HG03175 (cell line): ENCODE measurements at regions not wholly inside any gene's neighbourhood (a gene's known extent, or its start where the extent isn't known, plus 50 kb on each side); places are given as distances from the start of the nearest gene placed in this dataset.

Source experiments
- ATAC-seq: cut with Tn5 transposase; IDR thresholded peaks from one replicate; pipeline ENCODE4 v1.9.1; 2021; ENCODE audit warnings: mild to moderate bottlenecking, moderate library complexity; ENCODE audit not compliant: unreplicated experiment

DNA sequence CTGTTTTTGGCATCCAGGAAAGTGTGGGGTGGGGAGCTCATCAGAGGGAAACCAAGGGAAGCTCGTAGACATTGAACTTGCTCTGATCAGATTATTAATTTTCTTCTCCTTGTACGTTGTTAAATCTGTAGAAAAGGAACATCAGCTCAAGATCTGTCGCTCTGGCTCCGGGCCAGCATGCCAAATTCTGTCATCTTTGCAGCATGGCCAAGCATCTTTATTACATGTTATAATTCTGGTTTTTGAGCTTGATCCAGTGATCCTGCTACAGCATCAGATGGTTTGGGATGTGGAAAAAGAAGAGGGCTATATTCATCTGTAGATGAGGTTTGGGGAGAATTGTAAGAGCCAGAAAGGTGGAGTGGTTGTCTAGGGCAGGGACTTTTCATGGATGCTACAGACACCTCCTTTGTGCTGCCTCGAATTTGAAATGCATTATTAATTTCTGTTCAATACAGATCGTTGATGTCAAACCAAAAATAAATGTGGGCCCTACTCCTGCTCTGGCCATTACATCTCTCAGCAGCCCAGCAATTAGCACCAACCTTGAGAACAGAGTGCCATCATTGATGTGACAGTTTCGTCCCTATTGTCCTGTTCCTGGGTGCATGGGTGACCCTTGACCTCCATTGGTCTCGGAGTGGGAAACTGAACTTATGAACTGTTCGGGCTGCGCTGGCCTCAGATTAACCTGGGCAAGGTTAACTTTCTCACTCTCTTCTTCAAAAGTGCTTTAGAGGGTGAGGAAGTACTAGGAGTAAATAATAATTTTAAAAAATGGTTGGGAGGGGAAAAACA lies 250.8 kb downstream of the SOX4 start:
- ATAC-seq = no peak

DNA sequence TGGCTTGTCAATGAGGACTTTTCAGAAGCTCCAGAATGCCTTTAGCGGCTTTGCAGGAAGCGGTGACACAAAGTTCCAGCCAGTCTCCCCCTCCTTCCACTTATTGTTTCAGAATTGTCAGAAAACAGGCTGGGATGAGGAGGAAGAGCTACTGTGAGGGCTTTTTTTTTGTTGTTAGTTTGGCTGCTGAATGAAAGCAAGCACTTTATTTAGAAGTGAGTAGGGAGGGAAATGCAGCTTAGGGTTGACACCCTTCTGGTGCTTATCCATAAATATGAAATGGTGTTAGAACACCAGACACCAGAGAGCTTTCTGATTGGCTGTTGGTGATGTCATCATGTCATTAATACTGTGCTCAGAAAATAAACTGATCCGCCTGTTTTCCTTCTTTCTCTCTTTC lies 251.5 kb downstream of the SOX4 start:
- ATAC-seq = no peak

DNA sequence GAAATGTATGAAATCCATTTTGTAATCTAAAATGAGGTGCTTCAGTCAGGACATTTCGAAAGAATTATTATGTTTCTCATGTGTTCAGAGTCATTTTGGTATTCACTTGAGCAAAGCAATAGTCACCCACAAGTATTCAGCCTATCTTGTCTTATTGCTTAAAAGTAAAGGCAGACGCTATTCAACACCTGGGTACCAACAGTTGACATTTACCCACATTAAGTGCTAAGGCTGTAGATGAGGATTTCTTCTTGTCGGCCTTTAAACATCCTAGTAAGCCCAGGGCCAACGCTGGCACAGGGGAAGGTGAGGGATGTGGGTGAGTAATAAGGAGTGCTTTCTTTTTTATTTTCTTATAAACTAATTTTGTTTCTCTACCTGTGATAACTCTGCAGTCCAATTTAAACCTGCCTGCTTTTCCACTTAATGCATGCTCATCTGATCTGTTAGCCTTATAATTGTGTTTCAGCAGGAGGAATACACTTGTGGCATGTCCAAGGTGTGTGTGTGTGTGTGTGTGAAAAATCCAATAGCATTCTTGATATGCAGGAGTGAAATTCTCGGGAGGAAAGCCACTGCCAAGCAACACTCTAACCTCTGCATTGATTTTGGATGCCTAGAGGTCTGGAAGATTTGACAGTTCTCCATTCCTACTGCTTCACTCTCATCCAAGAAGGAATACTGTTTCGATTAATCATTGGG lies 252.0 kb downstream of the SOX4 start:
- ATAC-seq = no peak

DNA sequence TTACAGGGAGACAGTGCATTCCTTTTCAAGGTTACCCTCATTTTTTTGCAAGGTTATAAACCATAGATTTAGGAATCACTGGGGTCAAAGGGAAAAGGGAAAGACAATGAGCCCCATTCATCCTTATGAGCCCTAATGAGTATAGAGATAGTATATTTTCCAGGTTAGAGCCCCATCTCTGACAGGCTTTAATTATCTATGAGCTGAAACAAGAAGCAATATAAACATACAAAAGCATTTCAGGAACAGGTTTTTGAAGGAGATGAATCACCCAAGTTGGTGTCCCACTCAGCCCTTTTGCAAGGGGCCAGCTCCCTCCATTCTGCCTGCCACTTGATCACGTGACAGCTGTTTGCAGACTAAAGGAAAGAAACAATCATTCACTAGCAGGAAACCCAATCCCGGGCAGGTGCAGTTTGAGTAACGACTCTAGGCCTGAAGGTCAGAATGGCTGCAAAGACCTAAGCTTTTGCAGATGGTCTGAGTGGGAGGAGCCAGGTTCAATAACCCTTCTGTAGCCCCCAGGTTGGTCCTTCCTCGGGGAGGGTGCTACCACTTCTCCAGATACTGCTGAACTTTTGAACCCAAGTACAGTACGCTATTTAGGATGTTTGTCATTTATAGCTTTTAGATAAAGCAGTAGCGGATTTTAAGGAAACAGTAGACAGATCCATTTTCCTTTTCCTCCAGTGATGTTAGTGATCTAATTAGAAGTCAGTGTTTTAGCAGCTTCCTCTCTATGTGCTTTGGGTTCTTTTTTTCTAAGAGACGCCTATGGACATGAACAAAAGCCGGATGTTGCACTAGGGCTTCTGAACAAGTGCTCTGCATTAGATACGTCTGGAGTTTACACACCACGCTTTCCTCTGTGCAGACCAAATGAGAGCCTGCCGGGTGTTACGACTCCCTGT lies 253.2 kb downstream of the SOX4 start:
- ATAC-seq = peak; percentile 56

DNA sequence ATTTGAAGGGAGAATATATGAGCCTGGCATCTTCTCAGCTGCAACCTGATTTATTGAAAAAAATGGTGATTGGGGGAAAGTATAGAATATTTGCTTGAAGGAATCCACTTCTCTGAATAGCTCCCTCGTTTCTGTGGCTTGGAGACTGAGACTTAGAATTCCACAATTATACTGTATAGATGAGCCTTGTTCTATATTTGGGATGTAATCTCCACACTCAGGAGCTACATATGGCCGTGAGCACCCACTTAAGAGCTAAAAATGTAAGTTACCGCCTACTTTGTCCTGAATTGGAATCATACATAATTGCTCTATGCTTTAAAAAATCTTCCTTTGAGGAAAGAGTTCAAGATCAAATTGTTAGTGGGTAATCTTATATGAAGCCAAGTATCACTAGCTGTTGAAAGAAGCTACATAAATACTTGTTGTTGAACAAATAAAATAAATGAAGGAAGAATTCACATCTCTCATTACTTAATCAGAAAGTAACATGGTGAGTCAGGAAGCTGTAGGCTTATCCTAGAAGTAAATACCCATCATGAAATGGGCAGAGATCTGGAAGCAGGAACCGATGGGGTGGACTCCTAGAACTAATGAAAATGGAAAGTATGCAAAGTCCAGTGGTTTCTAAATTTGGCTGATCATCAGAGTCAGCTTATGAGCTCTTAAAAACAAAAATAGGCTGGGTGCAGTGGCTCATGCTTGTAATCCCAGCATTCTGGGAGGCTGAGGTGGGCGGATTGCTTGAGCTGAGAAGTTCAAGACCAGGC lies 254.3 kb downstream of the SOX4 start:
- ATAC-seq = no peak

DNA sequence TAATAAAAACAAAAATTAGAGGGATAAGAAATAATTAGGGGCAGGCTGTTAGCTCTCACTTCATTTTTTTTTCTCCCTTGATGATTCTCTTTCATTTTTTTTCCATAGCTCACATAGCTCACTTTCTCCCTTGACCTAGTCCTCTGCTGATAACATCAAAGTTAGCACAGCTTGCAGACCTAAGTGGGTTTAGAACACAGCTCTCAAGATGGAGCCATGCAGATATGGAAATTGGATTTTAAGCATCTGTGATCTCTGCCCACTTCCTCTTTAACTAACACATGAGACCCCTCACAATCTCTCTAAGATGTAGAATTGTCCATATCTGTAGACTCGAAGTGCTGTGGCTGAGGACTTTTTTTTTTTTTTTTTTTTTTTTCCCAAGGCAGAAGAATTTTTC lies 257.1 kb downstream of the SOX4 start:
- ATAC-seq = no peak

DNA sequence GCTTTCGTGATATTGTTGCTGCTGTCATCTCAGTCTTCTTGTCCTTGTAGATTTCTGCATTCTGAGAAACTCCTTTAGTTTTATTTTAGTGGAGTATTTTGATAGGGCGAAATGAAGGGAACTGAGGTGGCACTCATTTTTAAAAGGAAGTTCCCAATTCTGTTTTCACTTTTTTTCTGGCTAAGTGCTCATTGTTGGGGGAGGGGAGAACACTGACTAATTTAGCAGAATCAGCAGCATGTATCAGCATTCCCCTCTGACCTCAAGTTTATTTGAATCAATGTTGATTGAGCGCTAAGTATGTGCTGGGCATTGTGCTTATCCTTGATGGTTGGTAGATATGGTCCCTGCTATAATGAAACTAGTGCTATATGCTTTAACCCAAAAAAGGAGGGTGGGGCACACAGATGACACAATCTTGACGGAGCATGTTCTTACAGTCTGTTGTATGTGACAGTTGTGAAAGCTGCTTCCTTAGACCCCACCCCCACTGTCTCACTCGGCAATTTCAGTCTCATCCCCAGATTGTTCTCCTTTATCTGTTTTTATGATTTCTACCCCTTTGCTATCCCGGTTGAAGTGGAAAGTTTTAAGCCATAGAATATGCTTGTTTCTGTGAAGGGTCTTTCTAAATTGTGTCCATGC lies 262.4 kb downstream of the SOX4 start:
- ATAC-seq = no peak

DNA sequence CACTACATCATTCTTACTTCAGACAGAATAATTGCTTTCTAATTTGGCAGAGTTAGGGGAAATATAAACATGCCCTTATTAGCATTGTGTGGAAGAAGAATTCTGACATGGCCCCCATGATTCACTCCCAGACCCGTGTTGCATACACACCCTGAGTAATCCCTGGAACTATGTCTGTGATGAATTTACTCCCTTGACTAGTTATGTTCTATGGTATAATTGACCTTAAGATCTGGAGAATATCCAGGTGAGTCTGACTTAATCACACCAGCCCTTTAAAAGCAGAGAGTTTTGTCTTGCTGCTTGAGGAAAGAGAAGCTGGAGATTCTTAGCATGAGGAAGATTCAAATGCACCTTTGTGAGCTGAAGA lies 262.9 kb downstream of the SOX4 start:
- no peak for ATAC-seq

DNA sequence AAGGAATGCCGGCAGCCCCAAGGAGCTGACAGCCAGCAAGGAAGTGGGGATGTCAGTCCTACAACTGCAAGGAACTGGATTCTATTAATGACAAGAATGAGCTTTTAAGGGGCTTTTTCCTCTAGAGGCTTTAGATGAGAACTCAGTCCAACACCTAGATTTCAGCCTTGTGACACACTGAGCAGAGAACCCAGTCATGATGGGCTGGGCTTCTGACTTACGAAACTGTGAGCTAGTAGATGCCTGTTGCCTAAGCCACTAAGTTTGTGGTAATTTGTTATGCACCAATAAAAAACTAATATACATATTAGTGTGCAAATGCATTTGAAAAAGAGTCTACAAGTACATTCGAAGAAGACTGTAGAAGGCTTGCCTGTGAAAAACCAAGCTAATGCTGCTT lies 263.3 kb downstream of the SOX4 start:
- no peak for ATAC-seq

DNA sequence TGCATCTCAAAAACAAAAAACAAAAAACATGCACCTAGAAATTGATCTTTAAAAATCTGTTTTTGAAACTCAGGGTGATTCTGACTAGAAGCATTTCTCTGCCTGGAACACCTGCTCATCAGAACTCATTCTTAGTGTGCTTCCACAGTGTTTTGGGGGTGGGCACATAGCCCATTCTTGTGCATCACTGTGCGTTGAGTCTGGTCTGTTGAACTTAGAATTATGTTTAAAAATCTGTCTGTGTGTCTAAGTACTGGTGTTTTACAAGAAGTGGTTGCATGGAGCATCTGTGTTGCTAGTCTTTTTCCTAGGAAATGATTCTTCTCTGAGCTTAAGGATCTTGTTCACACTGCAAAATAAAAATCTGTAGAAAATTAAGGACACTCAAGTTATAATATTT lies 264.5 kb downstream of the SOX4 start:
- no peak for ATAC-seq

DNA sequence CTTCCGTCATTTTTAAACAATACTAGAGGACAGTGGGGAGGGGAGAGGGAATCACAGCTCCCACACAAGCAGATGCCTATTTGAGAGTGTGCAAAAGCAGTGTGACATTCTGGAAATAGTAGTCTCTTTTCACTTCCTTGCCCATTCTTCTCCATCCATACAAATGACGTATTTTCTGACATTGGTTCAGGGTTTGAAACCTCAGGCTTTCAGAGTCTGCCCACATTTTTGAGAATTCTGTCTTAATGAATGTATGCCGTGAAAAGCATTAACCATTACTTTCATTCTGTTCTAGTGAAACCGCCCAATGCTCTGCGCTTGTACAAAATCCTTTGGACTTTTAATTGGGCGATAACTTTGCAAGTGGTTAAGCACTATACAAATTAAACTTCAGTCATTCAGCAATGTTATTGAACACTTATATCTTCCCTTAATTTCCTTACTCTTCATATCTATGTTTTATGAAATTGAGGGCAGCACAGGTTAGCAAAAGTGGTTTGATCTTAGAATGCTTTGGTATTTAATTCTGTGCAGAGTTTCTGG lies 265.7 kb downstream of the SOX4 start:
- no peak for ATAC-seq

DNA sequence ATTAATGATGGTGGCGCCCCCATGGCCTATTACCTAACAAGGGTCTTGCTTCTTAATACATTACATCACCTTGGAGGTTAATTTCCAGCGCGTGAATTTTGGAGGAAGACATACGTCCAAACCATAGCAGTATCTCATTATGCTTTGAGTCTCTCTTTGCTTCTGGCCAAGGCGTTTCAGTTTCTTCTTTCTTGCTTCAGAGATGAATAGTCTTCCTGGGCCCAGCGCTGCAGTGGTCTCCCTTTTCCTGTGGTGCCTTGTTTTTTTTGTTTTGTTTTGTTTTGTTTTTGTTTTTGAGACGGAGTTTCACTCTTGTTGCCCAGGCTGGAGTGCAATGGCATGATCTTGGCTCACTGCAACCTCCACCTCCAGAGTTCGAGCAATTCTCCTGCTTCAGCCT lies 268.4 kb downstream of the SOX4 start:
- ATAC-seq = no peak

DNA sequence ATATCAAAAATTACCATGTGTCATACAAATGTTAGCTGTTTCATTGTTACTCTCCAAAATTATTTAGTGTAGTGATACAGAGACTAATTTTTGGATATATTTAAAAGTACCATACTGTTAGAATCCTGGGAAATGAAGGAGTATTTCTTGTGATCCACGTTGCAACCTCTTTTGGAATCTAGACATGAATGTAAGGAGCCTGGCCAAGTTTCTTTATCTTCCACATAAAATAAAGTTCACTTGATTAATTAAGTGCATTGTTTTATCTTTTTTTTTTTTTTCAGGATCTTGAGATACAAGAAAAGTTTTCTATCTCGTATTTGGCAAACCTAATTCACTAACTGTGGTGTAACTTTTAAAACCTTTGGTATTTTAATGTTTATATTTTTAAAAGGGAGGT lies 270.7 kb downstream of the SOX4 start:
- ATAC-seq = no peak

DNA sequence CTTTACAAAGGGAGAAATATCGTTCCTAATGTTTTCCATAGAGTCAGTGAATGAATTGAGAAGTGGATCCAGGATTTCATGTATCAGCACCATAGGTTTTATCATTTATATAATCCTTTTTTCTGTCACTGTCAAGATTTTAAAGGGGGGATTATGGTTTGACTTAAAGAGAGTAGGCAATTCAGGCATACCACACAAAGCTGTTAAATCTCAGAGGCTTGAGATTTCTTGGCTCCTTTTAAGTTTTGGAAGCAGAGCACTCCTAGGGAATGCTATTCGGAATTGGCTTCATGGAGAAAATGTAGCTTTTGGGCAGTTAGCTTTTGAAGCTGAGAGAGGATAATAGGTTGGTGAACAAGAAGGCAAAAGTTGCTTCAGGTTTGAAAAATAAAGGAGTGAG lies 274.7 kb downstream of the SOX4 start:
- no peak for ATAC-seq

DNA sequence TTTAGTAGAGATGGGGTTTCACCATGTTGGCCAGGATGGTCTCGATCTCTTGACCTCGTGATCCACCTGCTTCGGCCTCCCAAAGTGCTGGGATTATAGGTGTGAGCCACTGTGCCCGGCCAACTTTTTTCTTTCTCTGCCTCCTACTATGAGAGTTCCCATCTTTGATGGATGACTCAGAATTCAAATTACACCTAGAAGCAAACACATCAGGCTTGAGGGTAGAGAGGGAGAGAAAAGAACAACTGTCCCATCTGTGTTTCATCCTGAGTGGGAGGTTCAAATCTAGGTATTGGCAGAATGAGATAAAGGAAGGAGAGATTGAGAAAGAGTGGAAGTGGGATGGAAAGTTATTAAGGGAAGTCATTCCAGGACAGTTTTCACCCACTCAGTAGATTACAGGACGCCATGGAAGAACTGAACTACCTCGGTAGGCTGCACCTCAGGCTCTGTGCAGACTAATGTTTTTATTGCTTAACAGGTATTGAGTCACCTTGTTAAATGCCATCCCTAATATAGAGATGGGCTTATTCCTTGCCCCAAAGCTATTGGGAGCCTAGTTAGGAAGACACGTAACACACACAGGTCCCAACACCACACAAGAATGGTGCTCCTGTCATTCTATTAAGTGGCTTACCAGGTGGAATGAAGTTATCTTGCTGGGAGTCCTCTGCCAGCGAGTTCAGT lies 275.7 kb downstream of the SOX4 start:
- ATAC-seq = no peak

DNA sequence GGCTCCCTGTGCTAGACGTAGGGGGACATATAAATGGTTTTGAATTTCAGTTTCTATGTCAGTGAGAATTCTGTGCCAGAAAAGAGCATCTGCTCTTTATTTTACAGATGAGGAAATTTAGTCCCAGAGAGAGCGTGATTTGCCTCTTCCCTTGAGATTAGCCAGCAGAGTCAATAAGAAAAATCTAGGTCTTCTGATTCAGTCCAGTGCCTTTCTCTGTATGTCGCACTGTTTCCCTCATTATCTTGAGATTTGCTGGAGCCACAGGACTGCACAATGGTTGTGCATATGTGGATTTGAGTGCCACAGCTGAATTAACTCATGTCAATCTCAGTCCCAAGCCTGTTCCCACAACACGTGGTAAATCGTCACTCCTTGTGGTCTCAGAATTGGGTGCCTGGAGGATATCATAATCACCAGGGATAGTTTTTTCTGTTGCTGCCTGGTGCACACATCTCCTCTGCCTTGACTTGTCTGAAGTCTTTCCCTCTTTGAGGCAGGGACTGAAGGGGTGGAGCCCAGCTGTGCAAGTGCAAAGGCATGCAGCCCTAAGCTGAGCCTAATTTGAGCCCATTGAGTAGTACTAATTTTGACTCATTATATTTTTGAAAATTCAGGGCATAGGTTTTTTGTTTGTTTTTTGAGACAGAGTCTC lies 276.7 kb downstream of the SOX4 start:
- no peak for ATAC-seq

DNA sequence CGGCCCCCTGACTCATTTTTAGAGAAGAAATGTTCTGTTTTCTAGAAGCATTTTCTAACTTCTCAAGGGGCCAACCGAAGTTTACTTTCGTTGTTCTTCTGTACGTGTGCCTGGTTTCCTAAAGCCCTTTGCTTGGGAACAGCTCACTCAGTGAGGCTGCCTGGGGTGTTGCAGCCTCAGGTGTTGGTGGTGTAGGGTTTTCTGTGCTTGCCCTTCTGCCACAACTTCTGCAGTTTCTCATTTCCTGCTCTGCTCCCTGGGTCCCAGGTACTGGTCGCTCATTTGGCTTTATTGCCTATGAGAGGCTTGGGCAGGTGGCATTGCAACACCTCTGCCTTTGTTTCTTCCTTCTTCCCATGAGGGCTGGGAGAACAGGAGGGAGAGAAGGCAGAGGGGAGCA lies 278.3 kb downstream of the SOX4 start:
- ATAC-seq = no peak

DNA sequence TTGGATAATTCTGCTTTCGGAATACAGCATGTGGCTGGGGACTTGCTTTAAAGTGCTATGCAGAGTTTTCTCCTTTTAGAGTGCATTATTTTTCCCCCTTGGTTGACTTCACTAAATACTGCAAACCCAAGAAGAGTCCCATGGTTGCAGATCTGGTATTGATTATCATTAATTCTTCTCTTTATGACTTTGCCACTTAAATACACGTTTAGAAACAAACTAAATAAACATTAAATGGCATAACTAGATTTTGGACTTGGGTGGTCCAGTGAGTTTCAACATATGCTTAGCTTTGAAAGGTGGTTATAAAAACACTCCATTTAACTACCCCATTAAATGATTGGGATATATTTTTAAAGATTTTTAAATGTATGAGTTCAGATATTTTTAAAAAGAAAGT lies 279.2 kb downstream of the SOX4 start:
- no peak for ATAC-seq

DNA sequence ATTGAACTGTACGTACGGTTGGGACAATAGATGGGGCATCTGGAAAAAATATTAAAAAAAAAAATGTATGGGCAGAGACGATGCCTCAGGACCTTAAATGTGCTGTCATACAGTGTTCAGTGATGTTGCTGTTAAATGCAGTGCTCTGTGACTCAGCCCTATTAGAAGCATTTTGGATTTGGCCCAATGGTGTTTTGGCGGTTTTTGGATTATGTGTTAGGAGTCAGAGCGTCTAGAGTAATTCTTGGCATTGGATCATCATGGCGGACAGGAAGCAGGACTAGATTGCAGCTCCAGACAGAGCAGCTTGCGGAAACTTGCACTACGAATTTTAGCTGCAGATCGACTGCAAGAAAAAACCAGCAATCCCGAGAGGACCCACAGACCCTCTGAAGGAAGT lies 280.0 kb downstream of the SOX4 start:
- ATAC-seq = no peak
